ENCODE measurements at regions not wholly inside any gene's neighbourhood (a gene's known extent, or its start where the extent isn't known, plus 50 kb on each side); places are given as distances from the start of the nearest gene placed in this dataset.

- Histone ChIP-seq H3K9me3 (no peaks in the 10 kb centered on the region), H3K4me3 (no peak overlapping the region), H3K4me1 (no peaks in the 10 kb centered on the region), H3K27me3 (no peaks in the 10 kb centered on the region), H3K36me3 (no peaks in the 10 kb centered on the region), H3K9ac (ENCODE audit: low read depth in 2 of 2, low read length in 2 of 2) (no peak overlapping the region), H3K27ac (no peak overlapping the region)
- TF ChIP-seq CTCF (IDR thresholded peaks at IDR 0.05): peak; percentile 21
- intact Hi-C loops (cut with DNase I): loop anchor here (10.0 kb wide), 1 partner anchor 547 kb away; no protein-coding TSS in a partner anchor
- peak; percentile 32 for DNase-seq
These were observed 152.7 kb downstream of the CD47 start for GRCh38 chr3:107938143-107938542.

GRCh38 chr3:107934808-107935207 lies 156.0 kb downstream of the CD47 start:
- Histone ChIP-seq H3K4me1 (no peaks in the 10 kb centered on the region), H3K4me3 (no peak overlapping the region), H3K9me3 (no peaks in the 10 kb centered on the region), H3K9ac (ENCODE audit: low read depth in 2 of 2, low read length in 2 of 2) (no peak overlapping the region), H3K27me3 (no peaks in the 10 kb centered on the region), H3K27ac (no peak overlapping the region), H3K36me3 (no peaks in the 10 kb centered on the region)
- no peak for TF ChIP-seq CTCF (IDR thresholded peaks at IDR 0.05)
- DNase-seq: no peak
- intact Hi-C loops (cut with DNase I): loop anchor here (10.0 kb wide), 1 partner anchor 550 kb away; no protein-coding TSS in a partner anchor

GRCh38 chr3:107933450-107933849 lies 157.4 kb downstream of the CD47 start:
- no peaks in the 10 kb centered on the region for H3K4me1 ChIP-seq
- H3K27me3 ChIP-seq: no peaks in the 10 kb centered on the region
- H3K36me3 ChIP-seq: no peaks in the 10 kb centered on the region
- intact Hi-C loops (cut with DNase I): loop anchor here (10.0 kb wide), 1 partner anchor 551 kb away; no protein-coding TSS in a partner anchor
- no peak for DNase-seq
- no peak overlapping the region for H3K27ac ChIP-seq
- no peak overlapping the region for H3K4me3 ChIP-seq
- TF ChIP-seq CTCF (IDR thresholded peaks at IDR 0.05): no peak
- no peak overlapping the region for H3K9ac ChIP-seq (ENCODE audit: low read depth in 2 of 2, low read length in 2 of 2)
- no peaks in the 10 kb centered on the region for H3K9me3 ChIP-seq

- H3K4me1 ChIP-seq: no peaks in the 10 kb centered on the region
- no peaks in the 10 kb centered on the region for H3K9me3 ChIP-seq
- no peak overlapping the region for H3K27ac ChIP-seq
- intact Hi-C loops (cut with DNase I): loop anchor here (10.0 kb wide), 1 partner anchor 553 kb away; no protein-coding TSS in a partner anchor
- no peak overlapping the region for H3K4me3 ChIP-seq
- no peak for TF ChIP-seq CTCF (IDR thresholded peaks at IDR 0.05)
- H3K36me3 ChIP-seq: no peaks in the 10 kb centered on the region
- H3K27me3 ChIP-seq: no peaks in the 10 kb centered on the region
- no peak for DNase-seq
- no peak overlapping the region for H3K9ac ChIP-seq (ENCODE audit: low read depth in 2 of 2, low read length in 2 of 2)
These were observed 159.5 kb downstream of the CD47 start for GRCh38 chr3:107931326-107931725.

GRCh38 chr3:107929088-107929487 lies 161.7 kb downstream of the CD47 start:
- no peak overlapping the region for H3K9ac ChIP-seq (ENCODE audit: low read depth in 2 of 2, low read length in 2 of 2)
- H3K4me3 ChIP-seq: no peak overlapping the region
- no peak overlapping the region for H3K27ac ChIP-seq
- H3K9me3 ChIP-seq: no peaks in the 10 kb centered on the region
- H3K27me3 ChIP-seq: no peaks in the 10 kb centered on the region
- TF ChIP-seq CTCF (IDR thresholded peaks at IDR 0.05): no peak
- no peaks in the 10 kb centered on the region for H3K36me3 ChIP-seq
- no peaks in the 10 kb centered on the region for H3K4me1 ChIP-seq
- no peak for DNase-seq
- intact Hi-C loops (cut with DNase I): loop anchor here (10.0 kb wide), 1 partner anchor 354 kb away; no protein-coding TSS in a partner anchor

All from colonic mucosa (tissue), 4 donors.